ENCODE measurements at regions not wholly inside any gene's neighbourhood (a gene's known extent, or its start where the extent isn't known, plus 50 kb on each side); places are given as distances from the start of the nearest gene placed in this dataset.

- CTCF ChIA-PET, result no interaction called here
These were observed 76.6 kb upstream of the DDX18 start for GRCh38 chr2:117737846-117738245.

More at GRCh38 chr2:117737846-117738245, 76.6 kb upstream of the DDX18 start:
- H3K27me3 ChIP-seq (ENCODE audit: insufficient read depth, low read length), result no peaks in the 10 kb centered on the region
- H3K4me2 ChIP-seq (ENCODE audit: low read length), result no peak overlapping the region
- H3K36me3 ChIP-seq (ENCODE audit: control insufficient read depth in 1 of 2, insufficient read depth in 2 of 2, low read length in 2 of 2), result no peaks in the 10 kb centered on the region
- TF ChIP-seq POLR2AphosphoS5 (IDR thresholded peaks at IDR 0.05; ENCODE audit: low read depth, low read length), result no peak
- TF ChIP-seq JUND (IDR thresholded peaks at IDR 0.05), result no peak
- TF ChIP-seq, protein P1, sequence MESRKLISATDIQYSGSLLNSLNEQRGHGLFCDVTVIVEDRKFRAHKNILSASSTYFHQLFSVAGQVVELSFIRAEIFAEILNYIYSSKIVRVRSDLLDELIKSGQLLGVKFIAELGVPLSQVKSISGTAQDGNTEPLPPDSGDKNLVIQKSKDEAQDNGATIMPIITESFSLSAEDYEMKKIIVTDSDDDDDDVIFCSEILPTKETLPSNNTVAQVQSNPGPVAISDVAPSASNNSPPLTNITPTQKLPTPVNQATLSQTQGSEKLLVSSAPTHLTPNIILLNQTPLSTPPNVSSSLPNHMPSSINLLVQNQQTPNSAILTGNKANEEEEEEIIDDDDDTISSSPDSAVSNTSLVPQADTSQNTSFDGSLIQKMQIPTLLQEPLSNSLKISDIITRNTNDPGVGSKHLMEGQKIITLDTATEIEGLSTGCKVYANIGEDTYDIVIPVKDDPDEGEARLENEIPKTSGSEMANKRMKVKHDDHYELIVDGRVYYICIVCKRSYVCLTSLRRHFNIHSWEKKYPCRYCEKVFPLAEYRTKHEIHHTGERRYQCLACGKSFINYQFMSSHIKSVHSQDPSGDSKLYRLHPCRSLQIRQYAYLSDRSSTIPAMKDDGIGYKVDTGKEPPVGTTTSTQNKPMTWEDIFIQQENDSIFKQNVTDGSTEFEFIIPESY (IDR thresholded peaks at IDR 0.05; ENCODE audit: extremely low read depth, insufficient replicate concordance, low read length), result no peak
- no peak for TF ChIP-seq CTCF (IDR thresholded peaks at IDR 0.05 in 2 of 3, conservative IDR thresholded peaks at IDR 0.05 in 1 of 3; ENCODE audit: borderline replicate concordance in 1 of 3, insufficient read depth in 1 of 3, low read depth in 2 of 3, low read length in 2 of 3)
- TF ChIP-seq EZH2phosphoT487 (IDR thresholded peaks at IDR 0.05; ENCODE audit: borderline replicate concordance), result no peak
- no peak for TF ChIP-seq REST (IDR thresholded peaks at IDR 0.05; ENCODE audit: low read depth)
- no peaks in the 10 kb centered on the region for H3K9me3 ChIP-seq (ENCODE audit: control insufficient read depth in 1 of 2, insufficient read depth in 1 of 2, low read depth in 1 of 2, low read length in 2 of 2)
- ChIA-PET POLR2A (no interaction called here), RAD21 (ENCODE audit: low non-redundant PET in 1 of 2, low total read pairs in 2 of 2, uncharacterized antibody in 2 of 2, unreplicated experiment in 2 of 2) (no interaction called here)
- H3K79me2 ChIP-seq (ENCODE audit: insufficient read depth, low read length), result no peaks in the 10 kb centered on the region
- no peak overlapping the region for H3K9ac ChIP-seq (ENCODE audit: low read length)
- no peak overlapping the region for H2AFZ ChIP-seq (ENCODE audit: low read depth, low read length, poor library complexity, severe bottlenecking)
- H3K9me2 ChIP-seq (ENCODE audit: insufficient read depth), result no peaks in the 10 kb centered on the region
- intact Hi-C loops (cut with micrococcal nuclease), result no loop called here
- DNase-seq (ENCODE audit: low read depth, low spot score), result no peak
- no peak for ATAC-seq
- no peaks in the 10 kb centered on the region for H3K4me1 ChIP-seq (ENCODE audit: control insufficient read depth in 1 of 2, insufficient read depth in 2 of 2, low read length in 2 of 2)
- BruUV-seq (replicated peaks), result no TSS peak
- H3K27ac ChIP-seq (ENCODE audit: low read depth, low read length), result no peak overlapping the region
- no peak overlapping the region for H3K4me3 ChIP-seq (replicated peaks in 1 of 2; ENCODE audit: low read depth in 1 of 2, low read length in 2 of 2)
- H4K20me1 ChIP-seq (ENCODE audit: insufficient read depth), result no peaks in the 10 kb centered on the region; the same call in 1 of the 2 replicates
